OCI-LY3 (cell line): ENCODE measurements at regions not wholly inside any gene's neighbourhood (a gene's known extent, or its start where the extent isn't known, plus 50 kb on each side); places are given as distances from the start of the nearest gene placed in this dataset.

Experiments used
- H2AFZ ChIP-seq: fragments of 200-600, 300-600 bp; shearing (Covaris generic); 2 replicates; pipeline ENCODE4 v1.6.0; 2014; ENCODE audit warnings: antibody characterized with exemption, low read depth, low read length
- H3K27ac ChIP-seq: fragments of 200-600, 300-600 bp; sonication (generic); 2 replicates; pipeline ENCODE4 v1.5.1; 2014; ENCODE audit warnings: mild to moderate bottlenecking, low read length, moderate library complexity, mixed read lengths
- H3K27me3 ChIP-seq: fragments of 200-600, 300-600 bp; sonication (generic); 2 replicates; pipeline ENCODE4 v1.6.1; 2014; ENCODE audit warnings: low read depth, low read length, mixed read lengths
- H3K36me3 ChIP-seq: fragments of 200-600, 300-600 bp; sonication (generic); replicated peaks from 2 replicates; pipeline ENCODE3; 2014; ENCODE audit warnings: low read depth, low read length, mixed read lengths
- H3K4me1 ChIP-seq: fragments of 300-600, 200-600 bp; sonication (generic); 2 replicates; pipeline ENCODE4 v1.6.1; 2014; ENCODE audit warnings: low read length, mixed read lengths
- H3K4me2 ChIP-seq: fragments of 200-600, 300-600 bp; sonication (generic); 2 replicates; pipeline ENCODE4 v1.6.1; 2014; ENCODE audit warnings: low read length, mixed read lengths
- H3K4me3 ChIP-seq: fragments of 300-600, 200-600 bp; sonication (generic); 2 replicates; pipeline ENCODE4 v1.5.1; 2014; ENCODE audit warnings: antibody characterized with exemption, mild to moderate bottlenecking, low read length, moderate library complexity
- H3K79me2 ChIP-seq: fragments of 300-600, 200-600 bp; shearing (Covaris generic); 2 replicates; pipeline ENCODE4 v1.6.1; 2014; ENCODE audit warnings: mild to moderate bottlenecking, low read length, mixed read lengths
- H3K9ac ChIP-seq: fragments of 300-600, 200-600 bp; shearing (Covaris generic); 2 replicates; pipeline ENCODE4 v1.6.0; 2014; ENCODE audit warnings: mild to moderate bottlenecking, low read length, moderate library complexity
- H3K9me3 ChIP-seq: fragments of 200-600, 300-600 bp; shearing (Covaris generic); 2 replicates; pipeline ENCODE4 v1.6.1; 2014; ENCODE audit warnings: low read length, mixed read lengths; ENCODE audit not compliant: insufficient read depth
- H4K20me1 ChIP-seq: fragments of 200-600, 300-600 bp; sonication (generic); 2 replicates; pipeline ENCODE4 v1.6.1; 2016; ENCODE audit warnings: low read length, mixed read lengths; ENCODE audit not compliant: insufficient read depth
- CTCF ChIP-seq: fragments of 200-600, 300-600 bp; sonication (generic); IDR thresholded peaks from 2 replicates; pipeline ENCODE4 v1.5.1; 2014; ENCODE audit warnings: antibody characterized with exemption, low read length, low read depth
- EZH2phosphoT487 ChIP-seq: fragments of 200-600 bp; shearing (Covaris generic); IDR thresholded peaks from 2 replicates; pipeline ENCODE4 v1.6.1; 2018; ENCODE audit warnings: antibody characterized with exemption, mixed run types, low read depth

GRCh38 chr1:38696371-38696770 lies 163.2 kb downstream of the RRAGC start:
- H3K4me2 ChIP-seq = no peak overlapping the region
- no peaks in the 10 kb centered on the region for H3K9me3 ChIP-seq
- no peak overlapping the region for H3K4me3 ChIP-seq
- no peaks in the 10 kb centered on the region for H4K20me1 ChIP-seq
- H3K36me3 ChIP-seq = no peaks in the 10 kb centered on the region
- no peaks in the 10 kb centered on the region for H3K4me1 ChIP-seq
- H3K9ac ChIP-seq = no peak overlapping the region
- no peak overlapping the region for H2AFZ ChIP-seq
- no peaks in the 10 kb centered on the region for H3K79me2 ChIP-seq
- H3K27me3 ChIP-seq = peaks cover 4% of the 10 kb centered on the region; the same call in 1 of the 2 replicates
- no peak overlapping the region for H3K27ac ChIP-seq
- TF ChIP-seq EZH2phosphoT487 (no peak), CTCF (no peak)

- no peak overlapping the region for H3K9ac ChIP-seq
- no peaks in the 10 kb centered on the region for H4K20me1 ChIP-seq
- no peak for TF ChIP-seq EZH2phosphoT487
- TF ChIP-seq CTCF = no peak
- no peaks in the 10 kb centered on the region for H3K79me2 ChIP-seq
- no peak overlapping the region for H3K27ac ChIP-seq
- no peaks in the 10 kb centered on the region for H3K4me1 ChIP-seq
- peaks cover 9% of the 10 kb centered on the region for H3K27me3 ChIP-seq
- H3K4me3 ChIP-seq = no peak overlapping the region
- H2AFZ ChIP-seq = no peak overlapping the region
- no peaks in the 10 kb centered on the region for H3K36me3 ChIP-seq
- no peaks in the 10 kb centered on the region for H3K9me3 ChIP-seq
- no peak overlapping the region for H3K4me2 ChIP-seq
These were observed 165.8 kb downstream of the RRAGC start for GRCh38 chr1:38693759-38694158.

GRCh38 chr1:38693031-38693430 lies 166.5 kb downstream of the RRAGC start:
- Histone ChIP-seq H3K9ac (no peak overlapping the region), H3K79me2 (no peaks in the 10 kb centered on the region), H2AFZ (no peak overlapping the region), H4K20me1 (no peaks in the 10 kb centered on the region), H3K27me3 (peaks cover 11% of the 10 kb centered on the region), H3K4me3 (no peak overlapping the region), H3K27ac (no peak overlapping the region), H3K4me2 (no peak overlapping the region), H3K9me3 (no peaks in the 10 kb centered on the region), H3K4me1 (no peaks in the 10 kb centered on the region), H3K36me3 (no peaks in the 10 kb centered on the region)
- TF ChIP-seq EZH2phosphoT487 (no peak), CTCF (no peak)

GRCh38 chr1:38690790-38691449 lies 168.7 kb downstream of the RRAGC start:
- H3K27ac ChIP-seq = no peak overlapping the region
- TF ChIP-seq CTCF (no peak), EZH2phosphoT487 (no peak)
- no peaks in the 10 kb centered on the region for H3K36me3 ChIP-seq
- no peak overlapping the region for H3K9ac ChIP-seq
- H3K9me3 ChIP-seq = no peaks in the 10 kb centered on the region
- H4K20me1 ChIP-seq = no peaks in the 10 kb centered on the region
- peaks cover 13% of the 10 kb centered on the region for H3K27me3 ChIP-seq
- no peak overlapping the region for H2AFZ ChIP-seq
- no peak overlapping the region for H3K4me3 ChIP-seq
- no peaks in the 10 kb centered on the region for H3K4me1 ChIP-seq
- no peak overlapping the region for H3K4me2 ChIP-seq
- no peaks in the 10 kb centered on the region for H3K79me2 ChIP-seq
